Duodenal mucosa (tissue), 2 donors: ENCODE measurements at regions not wholly inside any gene's neighbourhood (a gene's known extent, or its start where the extent isn't known, plus 50 kb on each side); places are given as distances from the start of the nearest gene placed in this dataset.
"Not testable (repeated sequence)": the region's sequence is repeated elsewhere in the genome, so short reads cannot be mapped to it uniquely, and the experiment has no call there.

ENCODE experiments used
- H3K27ac ChIP-seq: one replicate; pipeline ENCODE4 v1.7.0; 2013; ENCODE audit warnings: low read depth, low read length
- H3K27me3 ChIP-seq, 2 donors: one replicate each; pipeline ENCODE4 v1.7.0; 2013; ENCODE audit warnings: low read length in 2 of 2, control low read depth in 1 of 2; ENCODE audit not compliant: insufficient read depth in 2 of 2, control insufficient read depth in 1 of 2
- H3K36me3 ChIP-seq, 2 donors: one replicate each; pipeline ENCODE4 v1.7.0; 2013; ENCODE audit warnings: low read length in 2 of 2, control low read depth in 1 of 2; ENCODE audit not compliant: insufficient read depth in 2 of 2, control insufficient read depth in 1 of 2
- H3K4me1 ChIP-seq, 2 donors: one replicate each; pipeline ENCODE4 v1.7.0; 2013; ENCODE audit warnings: low read length in 2 of 2, control low read depth in 1 of 2; ENCODE audit not compliant: insufficient read depth in 2 of 2, control insufficient read depth in 1 of 2
- H3K4me3 ChIP-seq, 2 donors: one replicate each; pipeline ENCODE4 v1.7.0; 2013; ENCODE audit warnings: low read length in 2 of 2, low read depth in 1 of 2
- H3K9ac ChIP-seq, 2 donors: one replicate each; pipeline ENCODE4 v1.7.0; 2013; ENCODE audit warnings: low read length in 2 of 2, low read depth in 1 of 2
- H3K9me3 ChIP-seq, 2 donors: one replicate each; pipeline ENCODE4 v1.7.0; 2013; ENCODE audit warnings: low read length in 2 of 2, control low read depth in 1 of 2; ENCODE audit not compliant: control insufficient read depth in 1 of 2

DNA sequence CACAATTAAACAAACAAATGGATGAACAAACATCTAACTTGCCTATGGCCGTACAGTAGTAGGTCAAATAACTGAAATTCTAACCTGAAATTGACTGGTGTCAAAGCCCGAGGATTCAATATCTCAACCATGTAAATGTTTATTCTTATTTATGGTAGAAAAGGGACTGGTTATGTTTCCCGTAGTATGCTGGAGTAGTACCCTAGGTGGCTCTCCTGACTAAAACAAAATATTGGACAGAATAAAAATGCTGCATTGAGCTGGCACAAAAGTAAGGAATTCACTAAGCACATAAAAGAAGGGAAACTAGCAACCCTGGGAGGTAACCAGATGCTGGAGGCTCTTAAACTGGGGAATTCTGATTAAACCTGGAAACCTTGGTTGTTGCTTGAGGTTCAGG lies 117.1 kb upstream of the PREP start:
- Histone ChIP-seq H3K4me1 (no peaks in the 10 kb centered on the region), H3K27ac (no peak overlapping the region), H3K36me3 (no peaks in the 10 kb centered on the region), H3K4me3 (no peak overlapping the region), H3K9me3 (no peaks in the 10 kb centered on the region), H3K27me3 (peaks cover 0 to 3% of the 10 kb centered on the region in 2 donors), H3K9ac (no peak overlapping the region)

DNA sequence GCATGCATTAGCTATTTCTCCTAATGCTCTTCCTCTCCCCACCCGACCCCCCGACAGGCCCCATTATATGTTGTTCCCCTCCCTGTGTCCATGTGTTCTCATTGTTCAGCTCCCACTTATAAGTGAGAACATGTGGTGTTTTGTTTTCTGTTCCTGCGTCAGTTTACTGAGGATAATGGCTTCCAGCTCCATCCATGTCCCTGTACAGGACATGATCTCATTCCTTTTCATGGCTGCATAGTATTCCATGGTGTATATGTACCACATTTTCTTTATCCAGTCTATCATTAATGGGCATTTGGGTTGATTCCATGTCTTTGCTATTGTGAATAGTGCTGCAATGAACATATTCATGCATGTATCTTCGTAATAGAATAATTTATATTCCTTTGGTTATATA lies 116.1 kb upstream of the PREP start:
- H3K36me3 ChIP-seq, H3K27ac ChIP-seq, H3K4me1 ChIP-seq, H3K9me3 ChIP-seq, H3K4me3 ChIP-seq, H3K9ac ChIP-seq, H3K27me3 ChIP-seq: not testable (repeated sequence)

GRCh38 chr6:105515054-105515453 lies 112.2 kb upstream of the PREP start:
- Histone ChIP-seq H3K9ac (no peak overlapping the region), H3K4me1 (no peaks in the 10 kb centered on the region), H3K4me3 (no peak overlapping the region), H3K27me3 (no peaks in the 10 kb centered on the region), H3K9me3 (no peaks in the 10 kb centered on the region), H3K36me3 (no peaks in the 10 kb centered on the region), H3K27ac (no peak overlapping the region)

GRCh38 chr6:105514306-105514705 lies 111.4 kb upstream of the PREP start:
- Histone ChIP-seq H3K9ac (no peak overlapping the region), H3K9me3 (no peaks in the 10 kb centered on the region), H3K4me3 (no peak overlapping the region), H3K36me3 (no peaks in the 10 kb centered on the region), H3K27ac (no peak overlapping the region), H3K4me1 (no peaks in the 10 kb centered on the region), H3K27me3 (no peaks in the 10 kb centered on the region)

DNA sequence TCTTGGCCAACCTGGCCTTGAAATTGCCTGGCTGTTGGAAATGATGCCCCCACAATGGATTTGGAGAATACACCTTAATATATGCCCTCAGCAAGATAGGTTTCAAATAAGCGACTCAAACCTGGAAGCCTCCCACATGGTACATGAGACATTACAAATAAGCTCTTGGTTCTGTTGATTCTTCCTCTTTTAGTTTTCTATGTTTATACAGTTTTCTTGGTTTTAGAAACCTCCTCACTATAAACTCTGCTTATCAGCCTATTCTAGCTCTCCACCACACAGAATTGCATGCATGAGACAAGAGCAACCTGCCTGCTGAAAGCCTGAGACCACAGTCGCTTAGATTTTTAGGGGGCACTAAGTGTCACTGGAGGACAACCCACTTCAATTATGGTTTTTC lies 108.8 kb upstream of the PREP start:
- no peaks in the 10 kb centered on the region for H3K36me3 ChIP-seq
- no peaks in the 10 kb centered on the region for H3K4me1 ChIP-seq
- no peaks in the 10 kb centered on the region for H3K9me3 ChIP-seq
- H3K27me3 ChIP-seq: no peaks in the 10 kb centered on the region
- no peak overlapping the region for H3K27ac ChIP-seq
- no peak overlapping the region for H3K4me3 ChIP-seq
- no peak overlapping the region for H3K9ac ChIP-seq

GRCh38 chr6:105510746-105511145 lies 107.9 kb upstream of the PREP start:
- Histone ChIP-seq H3K9me3 (no peaks in the 10 kb centered on the region), H3K27ac (no peak overlapping the region), H3K4me1 (no peaks in the 10 kb centered on the region)

GRCh38 chr6:105509506-105510331 lies 106.8 kb upstream of the PREP start:
- Histone ChIP-seq H3K9ac (no peak overlapping the region), H3K27ac (no peak overlapping the region), H3K9me3 (no peaks in the 10 kb centered on the region), H3K36me3 (no peaks in the 10 kb centered on the region), H3K4me3 (no peak overlapping the region), H3K4me1 (no peaks in the 10 kb centered on the region), H3K27me3 (no peaks in the 10 kb centered on the region)

More at GRCh38 chr6:105510746-105511145, 107.9 kb upstream of the PREP start:
- H3K36me3 ChIP-seq: no peaks in the 10 kb centered on the region
- H3K9ac ChIP-seq: no peak overlapping the region
- no peak overlapping the region for H3K4me3 ChIP-seq
- H3K27me3 ChIP-seq: no peaks in the 10 kb centered on the region

- no peak overlapping the region for H3K9ac ChIP-seq
- H3K4me1 ChIP-seq: no peaks in the 10 kb centered on the region
- H3K36me3 ChIP-seq: no peaks in the 10 kb centered on the region
- no peak overlapping the region for H3K4me3 ChIP-seq
- no peaks in the 10 kb centered on the region for H3K27me3 ChIP-seq
- H3K27ac ChIP-seq: no peak overlapping the region
- no peaks in the 10 kb centered on the region for H3K9me3 ChIP-seq
These were observed 104.9 kb upstream of the PREP start for GRCh38 chr6:105507811-105508210.

- H3K4me3 ChIP-seq: no peak overlapping the region
- no peaks in the 10 kb centered on the region for H3K36me3 ChIP-seq
- H3K27me3 ChIP-seq: no peaks in the 10 kb centered on the region
- H3K4me1 ChIP-seq: no peaks in the 10 kb centered on the region
- no peak overlapping the region for H3K27ac ChIP-seq
- no peaks in the 10 kb centered on the region for H3K9me3 ChIP-seq
- H3K9ac ChIP-seq: no peak overlapping the region
These were observed 101.8 kb upstream of the PREP start for GRCh38 chr6:105504706-105505105.

- H3K27ac ChIP-seq: no peak overlapping the region
- no peaks in the 10 kb centered on the region for H3K4me1 ChIP-seq
- H3K36me3 ChIP-seq: no peaks in the 10 kb centered on the region
- H3K9ac ChIP-seq: no peak overlapping the region
- H3K27me3 ChIP-seq: no peaks in the 10 kb centered on the region
- H3K9me3 ChIP-seq: no peaks in the 10 kb centered on the region
- H3K4me3 ChIP-seq: no peak overlapping the region
These were observed 100.8 kb upstream of the PREP start for GRCh38 chr6:105503641-105504040.
